ENCODE measurements at regions not wholly inside any gene's neighbourhood (a gene's known extent, or its start where the extent isn't known, plus 50 kb on each side); places are given as distances from the start of the nearest gene placed in this dataset.
"Not testable (repeated sequence)": the region's sequence is repeated elsewhere in the genome, so short reads cannot be mapped to it uniquely, and the experiment has no call there.

DNA sequence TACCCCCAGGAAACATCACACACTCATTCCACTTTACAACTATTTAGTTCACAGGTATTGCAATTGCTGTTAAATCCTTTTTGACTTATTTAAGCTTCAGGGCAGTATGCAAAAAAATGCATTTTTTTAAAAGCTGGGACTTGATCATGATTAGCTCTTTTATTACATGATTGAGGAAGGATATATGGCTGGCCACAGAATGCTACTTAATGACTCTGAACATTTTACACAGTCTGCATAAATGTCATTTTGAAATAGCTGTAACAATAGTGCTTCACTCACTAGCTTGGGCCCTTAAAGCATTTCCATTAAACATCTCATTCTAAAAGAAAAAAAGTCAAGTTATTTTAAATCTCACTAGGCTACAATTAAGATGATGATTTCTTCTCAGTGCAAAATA is 429.7 kb downstream of the FRK start:
- DNase-seq (ENCODE audit: low read depth in 2 of 2) = no peak

DNA sequence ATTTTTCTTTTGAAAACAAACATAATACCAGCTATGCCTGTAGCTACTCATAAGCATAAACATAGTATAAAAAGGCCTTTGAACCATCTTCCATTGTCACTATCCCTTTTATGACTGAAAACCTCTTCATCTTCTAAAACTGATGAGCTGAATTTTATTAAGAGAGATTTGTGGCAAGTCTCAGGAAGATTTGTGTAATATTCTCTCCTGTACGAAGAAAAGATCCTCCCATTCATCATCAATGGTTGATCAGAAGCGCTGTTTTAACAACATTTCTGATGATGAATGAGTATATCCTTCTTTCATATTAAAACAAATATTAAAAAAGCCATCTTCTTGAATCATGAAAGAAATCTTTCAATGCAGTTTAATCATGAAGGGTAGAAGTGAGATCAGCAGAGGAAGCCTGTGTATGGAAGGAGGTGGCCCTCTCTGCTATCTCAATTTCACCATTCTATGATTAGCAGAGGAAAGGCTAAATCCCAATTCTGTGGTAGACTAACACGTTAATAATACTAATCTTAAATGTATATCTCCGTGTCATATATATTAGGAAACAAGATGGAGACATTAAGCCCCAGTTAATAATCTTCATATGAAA is 430.2 kb downstream of the FRK start:
- no peak for DNase-seq (ENCODE audit: low read depth in 2 of 2)

DNA sequence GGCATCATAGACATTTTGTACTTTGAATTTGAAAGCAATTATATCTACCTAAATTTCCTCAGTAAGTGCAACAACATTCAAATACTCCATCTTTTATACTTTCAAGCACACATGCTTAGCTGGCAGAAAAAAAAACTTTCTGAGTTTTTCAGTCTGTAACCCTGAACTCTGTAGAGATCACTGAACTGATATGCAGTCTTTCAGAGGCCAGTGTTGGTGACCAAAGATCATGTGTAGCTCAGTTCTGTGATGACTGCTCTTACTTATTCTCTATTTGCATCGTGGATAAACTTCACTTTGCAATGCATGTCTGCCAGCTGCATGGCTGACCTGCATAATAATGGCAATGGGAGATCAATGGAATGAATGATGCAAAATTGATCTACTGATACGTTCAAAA is 431.3 kb downstream of the FRK start:
- no peak for DNase-seq (ENCODE audit: low read depth in 2 of 2)

DNA sequence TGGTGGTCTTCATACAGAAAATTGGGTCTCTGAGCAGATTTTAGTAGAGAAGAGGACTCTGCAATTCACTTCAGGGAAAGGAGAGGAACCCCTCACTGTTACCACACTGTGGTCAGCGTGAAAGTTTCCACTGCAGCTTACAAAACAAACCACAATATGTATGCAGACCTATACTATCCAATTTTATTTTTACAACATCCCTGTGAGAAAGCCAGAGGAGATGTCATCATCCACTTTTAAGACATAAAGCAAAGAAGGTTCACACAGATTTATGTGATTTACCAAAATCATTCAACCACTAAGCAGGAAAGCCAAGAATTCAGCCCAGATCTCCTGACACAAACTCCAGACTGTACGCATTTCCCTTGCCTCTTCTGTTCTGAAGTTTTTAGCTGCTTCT is 442.4 kb downstream of the FRK start:
- DNase-seq (ENCODE audit: low read depth in 2 of 2) = no peak

DNA sequence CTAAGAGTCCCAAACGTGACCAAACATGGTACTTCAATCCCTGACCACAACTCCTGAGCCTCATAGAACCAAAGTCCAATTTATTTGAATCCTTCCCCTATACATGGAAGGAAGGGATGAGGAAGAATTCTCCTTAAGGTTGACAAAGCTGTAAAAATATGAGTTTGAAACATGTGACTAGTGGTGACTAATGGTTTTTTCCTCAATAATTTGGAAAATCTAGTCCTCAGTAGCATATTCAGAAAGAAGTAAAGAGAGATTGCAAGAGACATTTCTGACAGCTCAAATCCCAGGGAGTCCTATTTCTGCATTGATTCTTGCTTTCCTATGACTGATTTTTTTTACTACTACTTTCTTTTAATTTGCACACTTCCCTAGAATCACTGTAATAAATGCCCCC is 443.7 kb downstream of the FRK start:
- no peak for DNase-seq (ENCODE audit: low read depth in 2 of 2)

DNA sequence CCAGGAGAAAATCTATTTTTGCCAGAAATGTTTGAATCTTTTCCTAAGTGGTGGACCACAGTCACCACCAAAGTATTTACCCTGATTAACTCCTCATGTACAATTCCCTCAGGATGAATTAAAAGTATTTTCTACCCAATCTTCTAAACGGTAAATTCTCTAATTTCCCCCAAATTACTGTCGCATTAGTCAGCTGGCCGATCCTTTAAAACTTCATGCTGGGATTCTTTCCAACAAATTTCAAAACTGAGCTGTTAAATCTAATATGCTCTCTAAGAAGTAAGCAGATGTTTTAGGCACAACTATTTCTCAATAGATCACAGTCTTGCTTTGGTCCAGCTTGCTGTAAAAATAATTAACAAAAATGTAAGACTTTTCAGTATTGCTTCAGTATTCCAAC is 447.2 kb downstream of the FRK start:
- DNase-seq (ENCODE audit: low read depth in 2 of 2) = no peak

DNA sequence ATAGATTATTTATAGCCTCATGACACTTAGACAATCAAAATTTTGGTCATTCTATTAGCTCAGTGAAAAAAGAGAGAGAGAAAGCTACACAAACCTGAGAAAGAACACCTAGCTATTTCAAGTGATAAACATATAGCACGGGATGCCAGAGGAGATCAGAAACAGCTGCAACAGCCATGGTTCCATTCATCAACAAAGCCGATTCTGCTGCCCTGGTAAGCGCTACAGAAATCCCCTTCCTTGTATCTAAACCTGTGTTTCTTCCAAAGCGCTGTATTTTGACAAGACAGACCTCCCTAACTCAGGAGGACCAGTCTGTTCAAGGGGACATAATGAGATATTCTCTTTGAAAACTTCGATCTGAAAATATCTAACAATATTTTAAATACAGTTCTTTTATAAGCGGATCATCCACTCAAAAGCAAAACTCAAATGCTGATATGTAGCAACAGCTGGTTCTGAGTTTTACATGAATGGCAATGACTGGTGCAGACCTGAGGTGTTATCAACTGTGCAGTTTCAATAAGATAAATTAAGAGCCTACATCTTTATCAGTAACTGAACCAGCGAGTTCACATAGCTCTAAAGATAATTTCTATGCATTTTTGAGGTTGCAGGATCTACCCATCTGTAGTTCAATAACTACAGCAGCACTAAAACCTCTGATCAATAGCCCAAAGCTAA is 447.8 kb downstream of the FRK start:
- no peak for DNase-seq (ENCODE audit: low read depth in 2 of 2)

DNA sequence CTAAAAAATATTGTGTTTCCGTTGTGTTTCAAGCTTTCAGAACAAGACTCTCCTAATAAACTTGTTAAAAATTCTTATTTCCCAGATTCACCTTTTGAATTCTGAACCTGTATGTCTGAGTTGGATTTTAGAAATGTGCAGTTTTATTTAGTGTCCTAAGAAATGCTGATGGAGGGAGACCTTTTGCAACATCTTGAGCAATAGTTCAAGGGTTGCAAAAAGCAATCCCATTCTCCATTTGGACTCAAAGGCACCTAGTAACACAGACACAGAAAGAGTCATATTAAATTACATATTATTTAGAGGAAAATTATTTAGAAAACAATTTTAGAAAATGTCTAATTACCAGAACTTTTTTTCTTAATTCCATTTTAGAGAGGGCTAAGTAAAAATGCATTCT is 448.5 kb downstream of the FRK start:
- no peak for DNase-seq (ENCODE audit: low read depth in 2 of 2)

DNA sequence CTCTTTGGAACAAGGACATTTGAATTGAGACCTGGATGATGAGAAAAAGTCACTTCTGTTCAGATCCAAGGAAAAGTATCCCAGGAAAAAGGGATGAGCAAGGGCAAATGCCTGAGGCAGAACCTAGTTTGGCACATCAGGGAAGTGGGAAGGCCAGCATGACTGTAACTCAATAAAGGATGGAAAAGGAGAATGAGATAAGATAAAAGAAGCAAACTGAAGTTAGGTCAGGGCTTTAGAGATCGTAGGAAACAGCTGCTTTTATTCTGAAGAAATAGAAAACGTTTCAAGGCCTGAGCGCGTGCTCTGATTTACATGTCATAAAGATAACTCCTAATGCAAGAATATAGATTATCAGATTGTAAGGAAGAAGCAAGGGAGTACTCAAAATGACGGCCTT is 450.0 kb downstream of the FRK start:
- DNase-seq (ENCODE audit: low read depth in 2 of 2) = no peak

DNA sequence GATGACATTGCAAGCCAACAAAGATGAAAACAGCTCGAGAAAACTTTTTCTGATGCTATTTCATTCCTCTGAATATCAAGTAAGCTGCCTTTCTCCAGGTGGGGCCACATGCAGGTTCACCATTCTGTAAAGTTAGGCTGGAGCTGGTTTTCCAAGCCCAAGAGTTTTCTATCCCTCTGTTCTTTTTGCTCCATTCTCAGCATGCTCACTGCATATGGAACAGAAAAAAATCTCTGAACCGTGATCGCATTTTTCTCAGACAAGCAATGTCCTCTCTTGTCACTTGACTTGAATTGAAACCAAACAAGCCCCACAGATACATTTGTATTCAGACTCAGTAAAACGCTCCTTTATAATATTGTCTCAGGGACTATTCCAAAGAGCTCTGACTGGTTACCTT is 451.6 kb downstream of the FRK start:
- DNase-seq (ENCODE audit: low read depth in 2 of 2) = no peak

DNA sequence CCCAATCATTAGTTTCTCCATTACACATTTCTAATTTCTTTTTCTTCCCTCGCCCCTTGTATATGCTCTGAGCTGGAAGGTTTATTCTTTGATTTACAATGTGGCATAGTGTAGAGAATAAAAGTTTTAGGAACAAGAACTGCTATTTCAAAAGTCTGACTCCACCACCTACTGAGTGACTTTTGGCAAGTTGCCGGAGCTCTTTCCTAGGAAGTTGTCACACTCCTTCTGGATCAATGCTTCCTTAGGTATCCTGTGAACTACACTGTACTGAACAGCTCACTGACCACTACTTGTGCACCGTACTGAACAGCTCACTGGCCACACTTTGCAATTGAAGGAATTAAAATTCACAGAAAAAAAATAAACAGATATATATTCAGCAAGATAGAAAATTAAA is 458.2 kb downstream of the FRK start:
- DNase-seq (ENCODE audit: low read depth in 2 of 2) = no peak

DNA sequence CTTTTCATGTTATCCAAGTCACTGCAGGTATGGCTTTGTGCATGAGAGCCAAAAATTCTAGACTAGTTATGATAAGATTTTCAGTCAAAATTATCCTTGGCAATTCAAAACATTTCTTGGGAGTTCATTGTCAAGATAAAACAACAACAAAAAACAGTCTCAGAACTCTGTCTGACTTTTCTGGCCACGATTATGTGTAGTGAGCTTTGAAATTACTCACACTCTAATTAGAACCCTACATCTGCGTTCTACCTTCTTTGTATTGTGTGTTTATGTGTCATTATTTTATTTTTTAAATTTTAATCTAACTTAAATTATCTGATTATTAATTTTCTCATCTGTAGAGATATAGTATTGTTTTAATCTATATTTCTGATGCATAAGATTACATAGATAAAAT is 459.2 kb downstream of the FRK start:
- DNase-seq (ENCODE audit: low read depth in 2 of 2) = no peak

DNA sequence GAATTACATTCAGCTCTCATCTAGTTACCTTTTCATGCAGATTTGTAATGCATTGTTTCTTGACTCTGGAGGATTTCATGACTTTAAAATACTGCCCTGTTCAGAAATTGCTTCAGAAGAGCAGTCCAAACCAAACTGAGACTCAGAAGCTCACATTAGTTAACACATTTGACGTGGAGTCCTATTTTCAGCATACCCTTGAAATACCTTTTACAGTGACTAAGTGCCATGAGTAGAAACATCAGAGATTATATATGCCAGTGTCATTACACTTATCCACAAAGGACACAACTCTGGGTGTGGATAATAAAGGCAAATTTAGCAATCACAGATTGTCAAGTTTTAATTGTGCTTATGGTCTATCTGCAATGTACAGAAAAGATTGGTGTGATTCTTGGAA is 459.6 kb downstream of the FRK start:
- no peak for DNase-seq (ENCODE audit: low read depth in 2 of 2)

DNA sequence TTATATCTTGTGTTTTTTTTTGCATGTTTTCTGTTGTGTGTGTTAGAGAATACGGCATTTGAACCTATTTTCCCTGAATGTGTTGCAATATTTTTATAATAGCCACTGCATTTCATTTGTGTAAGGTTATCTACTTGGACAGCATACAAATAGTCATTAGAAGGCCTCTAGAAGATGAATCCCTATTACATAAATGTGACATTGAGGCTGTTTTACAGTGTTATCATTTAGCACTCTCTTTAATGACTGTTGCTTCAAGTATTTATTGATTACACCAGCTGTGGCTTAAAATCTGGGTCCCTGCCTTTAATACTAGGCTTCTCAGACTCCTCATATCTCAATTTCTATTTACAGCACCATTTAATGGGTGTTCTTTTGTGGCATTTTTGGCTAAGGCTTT is 465.8 kb downstream of the FRK start:
- DNase-seq (ENCODE audit: low read depth in 2 of 2) = no peak

DNA sequence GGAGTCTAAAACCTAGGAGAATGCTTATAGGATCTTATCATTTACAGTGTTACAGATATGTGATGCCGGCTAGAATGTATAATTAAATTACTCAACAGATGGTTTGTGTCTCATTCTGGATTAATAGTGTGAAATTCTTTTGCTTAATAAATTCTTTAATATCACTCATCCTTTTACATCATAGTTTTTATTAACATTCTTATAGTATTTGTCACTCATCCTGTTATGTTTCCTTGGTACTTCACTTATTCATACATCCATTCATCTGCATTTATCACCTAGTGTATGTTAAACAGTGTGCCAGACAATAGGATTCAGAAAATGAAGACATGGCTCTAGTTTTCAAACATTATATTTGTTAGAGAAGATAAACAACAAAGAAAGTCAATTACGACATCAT is 468.7 kb downstream of the FRK start:
- DNase-seq (ENCODE audit: low read depth in 2 of 2) = no peak

DNA sequence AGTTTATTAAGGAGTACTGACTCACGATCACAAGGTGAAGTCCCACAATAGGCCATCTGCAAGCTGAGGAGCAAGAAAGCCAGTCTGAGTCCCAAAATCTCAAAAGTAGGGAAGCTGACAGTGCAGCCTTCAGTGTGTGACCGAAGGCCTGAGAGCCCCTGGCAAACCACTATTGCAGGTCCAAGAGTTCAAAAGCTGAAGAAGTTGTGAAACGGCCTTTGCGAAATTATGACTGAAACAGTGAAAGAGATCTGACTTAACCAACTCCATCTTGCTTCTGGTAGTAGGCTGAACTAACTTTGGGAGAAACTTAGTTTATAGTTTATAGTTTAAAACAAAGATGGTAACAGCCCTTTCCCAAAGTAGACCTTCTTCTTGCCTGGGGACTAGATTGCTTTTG is 471.6 kb downstream of the FRK start:
- DNase-seq (ENCODE audit: low read depth in 2 of 2) = not testable (repeated sequence)

DNA sequence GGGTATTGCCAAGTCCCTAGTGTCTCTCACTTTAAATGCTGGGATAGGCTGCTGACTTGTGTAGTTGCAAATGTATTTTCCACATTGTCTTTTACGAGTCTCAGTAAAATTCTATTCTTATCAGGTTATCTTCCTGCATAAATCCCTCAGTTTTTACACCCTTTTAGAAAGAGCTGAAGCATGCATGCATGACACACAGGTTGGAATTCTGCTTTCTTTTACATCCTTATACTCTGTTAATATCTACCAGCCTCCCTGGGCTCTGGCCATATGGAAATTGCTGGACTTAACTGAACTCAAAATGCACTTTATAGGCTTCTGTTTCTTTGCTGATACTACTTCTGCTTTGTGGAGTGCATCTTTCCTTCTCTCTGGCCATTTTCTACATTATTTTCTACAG is 477.4 kb downstream of the FRK start:
- no peak for DNase-seq (ENCODE audit: low read depth in 2 of 2)

DNA sequence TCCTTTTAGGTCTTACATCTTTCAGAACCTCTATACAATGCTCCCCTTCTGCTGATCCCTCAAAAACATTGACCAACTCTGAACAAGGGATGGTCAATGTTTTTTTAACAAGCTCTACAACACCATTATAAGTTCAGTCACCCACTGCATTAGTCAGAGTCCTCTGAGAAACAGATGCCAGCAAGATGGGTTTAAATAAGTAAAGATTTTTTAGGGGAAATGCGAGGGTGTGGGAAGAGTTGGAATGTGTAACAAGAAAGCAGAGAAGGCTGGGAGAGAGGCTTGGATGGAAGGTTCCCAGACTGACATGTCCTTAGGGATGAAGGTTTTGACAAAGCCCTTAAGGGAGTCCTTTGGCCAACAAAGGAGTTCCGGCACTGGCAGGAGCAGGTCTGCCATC is 478.3 kb downstream of the FRK start:
- DNase-seq (ENCODE audit: low read depth in 2 of 2) = no peak

DNA sequence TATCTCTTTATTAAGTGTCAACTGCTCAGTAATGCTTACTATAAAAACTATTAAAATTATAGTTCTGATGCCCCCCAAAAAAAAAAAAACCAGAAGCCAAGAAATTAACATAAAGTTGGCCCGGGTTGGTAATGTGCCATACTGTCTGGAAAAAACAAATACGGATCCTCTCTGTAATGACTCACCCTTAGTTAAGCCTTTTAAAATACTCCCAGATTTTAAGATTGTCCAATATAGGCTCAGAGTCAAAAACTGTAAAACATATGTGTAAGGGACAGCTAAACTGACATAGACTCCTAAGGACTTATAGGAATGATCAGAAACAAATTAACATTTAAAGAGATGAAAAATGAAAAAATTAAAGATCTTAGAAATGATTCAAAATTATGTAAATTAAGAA is 481.1 kb downstream of the FRK start:
- not testable (repeated sequence) for DNase-seq (ENCODE audit: low read depth in 2 of 2)

DNA sequence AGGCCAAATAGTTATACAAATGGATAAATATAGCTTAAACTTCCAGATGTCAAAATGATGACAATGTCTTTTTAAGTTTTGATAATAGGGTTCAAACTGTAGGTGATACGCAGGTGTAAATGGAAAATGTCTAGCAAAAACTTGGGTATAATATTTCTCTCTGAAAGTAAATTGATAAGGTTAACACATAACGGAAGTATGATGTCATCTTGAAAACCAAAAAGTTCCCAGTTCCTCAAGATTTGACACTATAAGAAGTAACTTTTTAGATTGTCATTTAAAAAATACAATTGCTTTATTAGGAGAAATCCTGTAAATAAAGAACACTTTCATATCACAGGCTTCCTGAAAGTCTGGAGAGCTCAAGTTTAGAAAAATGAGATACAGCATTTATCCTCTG is 483.4 kb downstream of the FRK start:
- no peak for DNase-seq (ENCODE audit: low read depth in 2 of 2)

DNA sequence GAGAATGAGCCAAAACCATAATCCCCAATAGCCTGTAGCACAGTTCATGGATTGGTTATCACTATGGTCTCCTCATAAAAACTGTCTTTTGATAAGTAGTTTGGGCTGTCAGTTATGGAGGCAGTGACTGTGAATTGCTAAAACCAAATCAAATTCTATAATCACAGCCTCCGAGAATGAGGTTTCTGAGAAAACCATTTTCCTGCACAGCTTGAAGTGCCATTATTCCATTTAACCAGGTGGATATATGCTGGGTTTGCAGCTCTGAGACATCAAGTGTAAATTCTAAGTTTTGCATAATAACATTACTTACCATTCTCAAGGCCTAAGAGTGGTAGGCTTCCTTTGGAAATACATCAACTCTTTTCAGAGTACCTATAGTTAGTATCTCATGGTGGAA is 485.4 kb downstream of the FRK start:
- DNase-seq (ENCODE audit: low read depth in 2 of 2) = no peak

DNA sequence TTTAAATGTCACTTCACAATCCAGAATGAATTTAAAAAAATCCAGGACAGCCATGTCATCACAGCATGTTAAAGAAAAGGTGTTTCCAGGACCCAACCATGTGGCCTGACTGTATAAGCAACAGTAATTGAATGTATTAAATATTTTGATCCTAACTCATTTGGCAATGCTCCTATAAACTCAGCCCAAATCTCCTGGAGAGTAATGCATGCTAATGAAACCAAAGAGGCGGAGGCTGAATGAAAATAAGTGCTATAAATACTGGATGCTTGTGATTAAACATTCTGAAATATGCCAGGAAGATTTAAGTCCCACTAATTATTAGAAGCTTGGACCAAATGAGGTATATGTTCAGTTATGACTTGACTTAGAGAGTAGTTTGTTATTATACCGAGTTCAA is 486.8 kb downstream of the FRK start:
- DNase-seq (ENCODE audit: low read depth in 2 of 2) = no peak

DNA sequence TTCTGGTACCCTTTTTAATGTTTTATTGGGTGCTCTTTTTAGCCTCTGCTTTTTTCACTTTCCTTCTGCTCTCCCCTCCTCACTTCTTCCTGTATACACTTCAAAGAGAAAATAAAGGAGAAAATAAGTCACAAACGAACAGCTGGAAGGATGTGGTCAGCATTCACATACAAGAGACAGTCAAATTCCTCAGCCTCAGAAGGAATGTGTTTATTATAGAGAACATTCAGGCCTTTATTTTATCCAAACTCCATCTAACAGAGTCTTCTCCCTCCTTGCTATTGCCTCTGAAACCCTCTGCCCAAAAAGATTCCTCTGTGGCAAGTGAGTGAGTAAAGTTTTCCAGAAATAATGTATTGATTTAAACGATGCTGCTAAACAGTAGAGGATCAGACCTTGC is 490.4 kb downstream of the FRK start:
- DNase-seq (ENCODE audit: low read depth in 2 of 2) = no peak

DNA sequence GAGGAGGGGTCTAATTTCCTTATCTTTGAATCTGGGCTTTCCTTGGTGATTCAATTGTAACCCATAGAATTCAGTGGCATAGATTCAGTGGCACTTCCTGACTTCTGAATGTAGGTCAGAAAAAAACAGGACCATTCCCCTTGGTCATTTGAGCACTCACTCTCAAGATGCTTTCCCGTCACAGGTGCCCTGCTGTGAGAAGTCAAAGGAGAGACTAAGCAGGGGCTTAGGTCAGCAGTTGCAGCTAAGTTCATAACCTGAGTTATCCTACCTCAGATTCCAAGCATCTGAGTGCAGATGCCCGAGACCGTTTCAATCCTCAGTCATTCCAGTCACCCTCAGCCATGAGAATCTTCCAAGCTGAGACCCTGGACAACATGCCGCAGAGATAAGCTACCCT is 506.6 kb downstream of the FRK start:
- no peak for DNase-seq (ENCODE audit: low read depth in 2 of 2)
